Fibroblast of the aortic adventitia (primary cell): ENCODE measurements at regions not wholly inside any gene's neighbourhood (a gene's known extent, or its start where the extent isn't known, plus 50 kb on each side); places are given as distances from the start of the nearest gene placed in this dataset.
"Not testable (repeated sequence)": the region's sequence is repeated elsewhere in the genome, so short reads cannot be mapped to it uniquely, and the experiment has no call there.

Experiments used
- DNase-seq: peaks from one replicate; pipeline ENCODE4 v3.0.0-alpha.2; 2010; ENCODE audit warnings: low read depth
- H3K4me3 ChIP-seq: 2 replicates; pipeline ENCODE4 v1.5.1; 2011; ENCODE audit warnings: low read depth, mild to moderate bottlenecking, control low read depth, low read length, moderate library complexity
- CTCF ChIP-seq: IDR thresholded peaks from 2 replicates; pipeline ENCODE4 v1.5.1; 2011; ENCODE audit warnings: mild to moderate bottlenecking, low read length, control low read depth, inconsistent platforms; ENCODE audit not compliant: insufficient read depth

DNA sequence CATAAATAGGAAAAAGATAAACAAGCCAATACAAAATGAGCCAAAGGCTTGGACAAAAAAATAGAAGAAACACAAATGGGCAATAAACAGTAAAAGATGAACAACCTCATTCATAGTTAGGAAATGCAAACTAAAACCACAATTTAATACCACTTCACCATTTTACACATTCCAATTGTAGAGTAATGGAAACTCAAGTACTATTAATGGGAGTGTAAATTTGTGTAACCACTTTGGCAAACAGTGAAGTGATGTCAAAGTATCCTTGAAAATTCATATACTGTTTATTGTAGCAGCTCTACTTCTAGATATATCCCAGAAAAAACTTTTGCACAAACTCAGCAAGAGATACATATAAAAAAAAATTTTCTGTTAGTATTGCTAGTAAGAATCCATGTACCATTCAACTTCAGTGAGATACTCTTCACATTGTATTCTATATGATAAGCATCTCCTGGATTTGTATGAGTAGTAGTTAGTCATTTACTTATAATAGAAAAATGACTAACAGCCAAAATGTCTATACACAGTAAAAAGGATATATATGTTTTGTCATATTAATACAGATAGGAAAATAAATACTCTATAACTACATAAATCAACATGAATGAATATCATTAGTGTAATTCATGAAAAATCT lies 229.8 kb downstream of the DKK2 start:
- TF ChIP-seq CTCF, result no peak
- DNase-seq, result no peak
- no peak overlapping the region for H3K4me3 ChIP-seq

DNA sequence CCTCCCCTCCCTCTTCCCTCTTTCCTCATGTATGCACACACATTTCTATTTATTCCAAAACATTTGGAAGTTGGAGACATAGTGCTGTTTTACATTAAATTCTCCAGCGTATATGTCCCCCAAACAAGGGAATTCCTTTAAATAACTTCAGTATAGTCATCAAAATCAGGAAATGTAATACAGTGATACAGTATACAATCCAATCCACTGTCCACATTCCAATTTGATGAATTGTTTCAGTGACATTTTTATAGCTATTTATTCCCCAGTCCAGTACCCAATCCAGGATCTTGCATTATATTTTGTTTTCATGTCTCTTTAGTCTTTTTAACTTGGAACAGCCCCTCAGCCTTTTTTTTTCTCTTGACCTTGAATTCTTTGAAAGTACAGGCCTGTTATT lies 233.0 kb downstream of the DKK2 start:
- peak; percentile 3 for DNase-seq
- no peak overlapping the region for H3K4me3 ChIP-seq
- TF ChIP-seq CTCF, result no peak

DNA sequence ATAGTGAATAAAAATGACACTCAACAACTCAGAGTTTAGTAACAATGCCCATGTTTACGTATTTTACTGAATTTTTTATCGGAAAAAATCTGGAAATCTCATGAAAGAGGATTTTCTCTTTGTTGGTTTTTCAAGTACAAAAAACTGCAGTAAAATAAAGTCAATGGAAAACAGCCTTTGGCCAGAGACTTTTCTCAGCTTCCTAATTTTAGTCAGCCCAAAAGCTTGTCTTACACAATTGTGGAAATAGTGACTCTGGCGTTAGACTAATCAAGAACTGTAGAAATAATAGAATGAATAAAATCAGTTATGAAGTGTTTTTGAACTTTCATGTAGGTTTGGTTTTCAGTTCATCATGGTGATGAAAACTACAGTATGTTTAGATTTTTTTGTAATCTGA lies 234.7 kb downstream of the DKK2 start:
- H3K4me3 ChIP-seq, result no peak overlapping the region
- no peak for TF ChIP-seq CTCF
- no peak for DNase-seq

- no peak overlapping the region for H3K4me3 ChIP-seq
- TF ChIP-seq CTCF, result no peak
- no peak for DNase-seq
Measured at GRCh38 chr4:106796876-106797275, 239.2 kb downstream of the DKK2 start.

- H3K4me3 ChIP-seq, result no peak overlapping the region
- DNase-seq, result no peak
- no peak for TF ChIP-seq CTCF
Measured at GRCh38 chr4:106795326-106795725, 240.8 kb downstream of the DKK2 start.

DNA sequence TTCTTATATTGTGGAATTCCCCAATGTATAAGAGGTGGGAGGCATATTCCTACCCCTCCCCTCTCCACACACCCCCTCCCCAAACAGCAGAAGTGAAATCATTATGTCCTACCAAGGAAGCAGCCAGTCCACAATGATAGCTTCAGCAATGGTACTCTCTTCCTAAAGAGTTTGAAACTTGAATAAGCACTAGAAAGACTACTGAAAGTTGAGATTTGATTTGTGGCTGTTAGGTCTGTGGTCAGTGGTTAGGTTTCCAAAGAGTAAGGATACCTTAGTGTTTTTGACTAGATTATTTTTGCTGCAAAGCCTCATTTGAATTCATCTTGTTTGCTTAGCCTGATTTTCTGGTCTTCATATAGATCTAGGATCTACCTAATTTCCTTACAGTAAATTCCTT lies 242.2 kb downstream of the DKK2 start:
- H3K4me3 ChIP-seq, result no peak overlapping the region
- TF ChIP-seq CTCF, result no peak
- DNase-seq, result no peak

DNA sequence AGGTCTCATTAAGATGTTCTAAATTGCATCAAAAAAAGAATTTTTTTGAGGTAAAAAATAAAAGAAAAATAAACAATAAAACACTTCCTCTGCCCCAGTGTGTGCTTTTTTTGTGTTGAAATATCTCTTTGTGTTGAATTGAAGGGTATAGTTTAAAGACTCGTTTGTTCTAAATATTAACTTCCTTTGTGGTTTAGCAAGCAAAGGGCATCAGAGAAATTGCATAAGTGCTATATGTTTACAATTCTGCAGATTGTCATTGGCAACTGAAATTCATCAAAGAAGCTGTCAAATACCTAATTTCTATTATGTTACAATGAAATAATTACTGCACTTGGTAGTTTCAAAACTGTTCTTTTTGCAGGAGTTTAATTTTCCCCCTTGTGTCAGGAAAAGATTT lies 260.5 kb downstream of the DKK2 start:
- DNase-seq, result no peak
- no peak overlapping the region for H3K4me3 ChIP-seq
- TF ChIP-seq CTCF, result no peak

DNA sequence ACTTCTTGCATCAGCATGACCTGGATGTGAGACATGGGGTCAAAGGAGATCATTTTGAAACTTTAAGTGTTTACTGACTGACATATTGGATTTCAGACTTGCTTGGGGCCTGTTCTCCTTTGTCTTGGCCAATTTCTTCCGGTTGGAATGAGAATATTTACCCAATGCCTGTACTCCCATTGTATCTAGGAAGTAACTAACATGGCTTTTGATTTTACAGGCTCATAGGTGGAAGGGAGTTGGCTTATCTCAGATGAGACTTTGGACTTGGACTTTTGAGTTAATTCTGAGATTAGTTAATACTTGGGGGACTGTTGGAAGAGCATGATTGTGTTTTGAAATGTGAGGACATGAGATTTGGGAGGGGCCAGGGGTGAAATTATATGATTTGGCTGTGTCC lies 262.1 kb downstream of the DKK2 start:
- H3K4me3 ChIP-seq, DNase-seq: not testable (repeated sequence)
